H1 (cell line): ENCODE measurements at regions not wholly inside any gene's neighbourhood (a gene's known extent, or its start where the extent isn't known, plus 50 kb on each side); places are given as distances from the start of the nearest gene placed in this dataset.

Experiments
- CTCF ChIA-PET: fragments of 300-600 bp; sonication (Branson Sonifier 250); formaldehyde crosslinking; loops from one replicate; lab custom pipeline; 2021; ENCODE audit not compliant: partially characterized antibody; lab: Charles Lee
- POLR2A ChIA-PET: fragments of 300-600 bp; sonication (Branson Sonifier 250); formaldehyde crosslinking; loops from one replicate; lab custom pipeline; 2021; ENCODE audit warnings: inconsistent platforms; ENCODE audit not compliant: partially characterized antibody; lab: Charles Lee
- DNase-seq, 2 experiments: peaks; one replicate each; pipeline versions ENCODE4 v3.0.0 to v3.0.0-alpha.2; 2010 to 2022; ENCODE audit warnings: low spot score in 2 of 2, low read depth in 1 of 2, mixed read lengths in 1 of 2
- FAIRE-seq: peaks from 2 replicates; lab custom pipeline; 2011; peaks lifted over from hg19 to GRCh38; lab: Jason Lieb, UNC
- H2AFZ ChIP-seq: 2 replicates; pipeline ENCODE4 v1.8.1; 2012; ENCODE audit warnings: low read length, inconsistent platforms
- H2AK5ac ChIP-seq: 2 replicates; pipeline ENCODE4 v1.6.1; 2013; ENCODE audit warnings: low read depth, low read length
- H2BK120ac ChIP-seq: replicated peaks from 2 replicates; pipeline ENCODE3; 2013; ENCODE audit warnings: low read depth, low read length, inconsistent platforms
- H2BK12ac ChIP-seq: 2 replicates; pipeline ENCODE4 v1.6.1; 2013; ENCODE audit warnings: low read depth, low read length
- H2BK15ac ChIP-seq: 2 replicates; pipeline ENCODE4 v1.6.1; 2013; ENCODE audit warnings: low read length
- H2BK20ac ChIP-seq: 2 replicates; pipeline ENCODE4 v1.6.1; 2013; ENCODE audit warnings: low read length
- H2BK5ac ChIP-seq: 2 replicates; pipeline ENCODE4 v1.6.1; 2013; ENCODE audit warnings: low read depth, low read length
- H3K14ac ChIP-seq: 2 replicates; pipeline ENCODE4 v1.6.1; 2013; ENCODE audit warnings: inconsistent platforms; ENCODE audit not compliant: insufficient read length
- H3K18ac ChIP-seq: 2 replicates; pipeline ENCODE4 v1.6.1; 2013; ENCODE audit warnings: low read length; ENCODE audit errors: extremely low read depth
- H3K23ac ChIP-seq: 2 replicates; pipeline ENCODE4 v1.6.1; 2013; ENCODE audit warnings: inconsistent platforms; ENCODE audit not compliant: insufficient read length
- H3K23me2 ChIP-seq: 2 replicates; pipeline ENCODE4 v1.6.1; 2013; ENCODE audit warnings: low read depth, low read length
- H3K27ac ChIP-seq: 2 replicates; pipeline ENCODE4 v1.6.1; 2011; ENCODE audit warnings: low read depth, low read length, inconsistent platforms
- H3K27me3 ChIP-seq, 4 experiments: replicated peaks in 1 of 4; 1 replicate in 1 of 4; 2 replicates in 3 of 4; pipeline versions ENCODE4 v1.6.1 to v1.8.1; 2011 to 2013; ENCODE audit warnings: low read length in 3 of 4, mild to moderate bottlenecking in 3 of 4, inconsistent platforms in 2 of 4, mixed read lengths in 2 of 4, moderate library complexity in 1 of 4; ENCODE audit not compliant: control insufficient read depth in 3 of 4, insufficient read depth in 3 of 4; ENCODE audit errors: extremely low read depth in 1 of 4
- H3K36me3 ChIP-seq, 4 experiments: 2 replicates each; pipeline versions ENCODE4 v1.6.1 to v1.8.1; 2011 to 2013; ENCODE audit warnings: mild to moderate bottlenecking in 4 of 4, low read length in 3 of 4, moderate library complexity in 2 of 4, control low read depth in 1 of 4, inconsistent platforms in 1 of 4; ENCODE audit not compliant: insufficient read depth in 4 of 4, control insufficient read depth in 2 of 4
- H3K4ac ChIP-seq: replicated peaks from 2 replicates; pipeline ENCODE3; 2013; ENCODE audit warnings: low read length, low read depth, mixed read lengths, inconsistent platforms; ENCODE audit not compliant: insufficient read length
- H3K4me1 ChIP-seq, 4 experiments: replicated peaks in 1 of 4; 1 replicate in 1 of 4; 2 replicates in 3 of 4; pipeline versions ENCODE4 v1.6.1 to v1.8.1; 2011 to 2013; ENCODE audit warnings: low read length in 3 of 4, inconsistent platforms in 2 of 4, mixed read lengths in 1 of 4; ENCODE audit not compliant: insufficient read depth in 4 of 4, control insufficient read depth in 3 of 4
- H3K4me2 ChIP-seq, 2 experiments: 2 replicates each; pipeline versions ENCODE4 v1.6.1 to v1.8.1; 2011 to 2013; ENCODE audit warnings: low read depth in 2 of 2, low read length in 2 of 2, control low read depth in 1 of 2, inconsistent platforms in 1 of 2, mild to moderate bottlenecking in 1 of 2; ENCODE audit not compliant: insufficient read depth in 1 of 2
- H3K4me3 ChIP-seq, 4 experiments: fragments of 200-600, 300-600 bp in 1 of 4; sonication (generic), shearing (Covaris generic), sonication (Bioruptor Twin) in 1 of 4; 2 replicates each; pipeline versions ENCODE4 v1.5.1 to v1.8.1; 2011 to 2016; ENCODE audit warnings: low read length in 4 of 4, low read depth in 3 of 4, control low read depth in 2 of 4, inconsistent platforms in 2 of 4, mild to moderate bottlenecking in 2 of 4, mixed read lengths in 1 of 4, moderate library complexity in 1 of 4; ENCODE audit not compliant: insufficient read depth in 2 of 4; ENCODE audit errors: extremely low read depth in 1 of 4
- H3K56ac ChIP-seq: replicated peaks from 2 replicates; pipeline ENCODE3; 2013; ENCODE audit warnings: low read depth, mild to moderate bottlenecking, mixed read lengths, low read length, inconsistent platforms; ENCODE audit not compliant: insufficient read length
- H3K79me1 ChIP-seq: 2 replicates; pipeline ENCODE4 v1.6.1; 2013; ENCODE audit warnings: low read depth, low read length, control low read depth
- H3K79me2 ChIP-seq, 2 experiments: 2 replicates each; pipeline versions ENCODE4 v1.6.1 to v1.8.1; 2012 to 2013; ENCODE audit warnings: low read length in 2 of 2, mild to moderate bottlenecking in 2 of 2, inconsistent platforms in 1 of 2; ENCODE audit not compliant: insufficient read depth in 2 of 2, control insufficient read depth in 1 of 2
- H3K9ac ChIP-seq, 4 experiments: replicated peaks in 1 of 4; 1 replicate in 1 of 4; 2 replicates in 3 of 4; pipeline versions ENCODE4 v1.6.1 to v1.8.1; 2011 to 2013; ENCODE audit warnings: low read depth in 3 of 4, low read length in 3 of 4, control low read depth in 2 of 4, mild to moderate bottlenecking in 2 of 4, moderate library complexity in 2 of 4, inconsistent platforms in 1 of 4; ENCODE audit errors: extremely low read depth in 1 of 4
- H3K9me3 ChIP-seq, 2 experiments: 2 replicates each; pipeline versions ENCODE4 v1.6.1 to v1.8.1; 2012 to 2013; ENCODE audit warnings: mild to moderate bottlenecking in 2 of 2, moderate library complexity in 2 of 2, control low read depth in 1 of 2, inconsistent platforms in 1 of 2, low read depth in 1 of 2, low read length in 1 of 2, mixed read lengths in 1 of 2; ENCODE audit not compliant: insufficient read depth in 2 of 2
- H4K20me1 ChIP-seq, 2 experiments: replicated peaks in 1 of 2; 2 replicates each; pipeline versions ENCODE3 to v1.8.1; 2011 to 2013; ENCODE audit warnings: inconsistent platforms in 2 of 2, low read length in 2 of 2, mild to moderate bottlenecking in 1 of 2; ENCODE audit not compliant: insufficient read depth in 2 of 2, control insufficient read depth in 1 of 2
- H4K5ac ChIP-seq: 2 replicates; pipeline ENCODE4 v1.6.1; 2013; ENCODE audit warnings: low read length, low read depth, mixed read lengths, inconsistent platforms; ENCODE audit not compliant: insufficient read length
- H4K8ac ChIP-seq: 2 replicates; pipeline ENCODE4 v1.8.0; 2013; ENCODE audit warnings: mild to moderate bottlenecking, moderate library complexity, low read length, inconsistent platforms; ENCODE audit not compliant: insufficient read depth; ENCODE audit errors: extremely low read depth
- H4K91ac ChIP-seq: replicated peaks from 2 replicates; pipeline ENCODE3; 2013; ENCODE audit warnings: low read length, mixed read lengths, inconsistent platforms; ENCODE audit not compliant: insufficient read length
- CTBP2 ChIP-seq: IDR thresholded peaks from 2 replicates; pipeline ENCODE4 v1.7.0; 2011; ENCODE audit warnings: borderline replicate concordance, mild to moderate bottlenecking, moderate library complexity, mixed read lengths, low read length; ENCODE audit not compliant: insufficient read depth, insufficient read length
- NRF1 ChIP-seq: IDR thresholded peaks from 2 replicates; pipeline ENCODE4 v1.6.1; 2011; ENCODE audit warnings: mild to moderate bottlenecking, low read depth, low read length, improper control_type of control experiment
- SRF ChIP-seq: IDR thresholded peaks from 2 replicates; pipeline ENCODE4 v1.6.1; 2011; ENCODE audit warnings: mild to moderate bottlenecking, low read depth, low read length, moderate library complexity
- TEAD4 ChIP-seq: IDR thresholded peaks from 2 replicates; pipeline ENCODE4 v1.6.1; 2012; ENCODE audit warnings: low read depth, low read length, inconsistent platforms, mixed read lengths

DNA sequence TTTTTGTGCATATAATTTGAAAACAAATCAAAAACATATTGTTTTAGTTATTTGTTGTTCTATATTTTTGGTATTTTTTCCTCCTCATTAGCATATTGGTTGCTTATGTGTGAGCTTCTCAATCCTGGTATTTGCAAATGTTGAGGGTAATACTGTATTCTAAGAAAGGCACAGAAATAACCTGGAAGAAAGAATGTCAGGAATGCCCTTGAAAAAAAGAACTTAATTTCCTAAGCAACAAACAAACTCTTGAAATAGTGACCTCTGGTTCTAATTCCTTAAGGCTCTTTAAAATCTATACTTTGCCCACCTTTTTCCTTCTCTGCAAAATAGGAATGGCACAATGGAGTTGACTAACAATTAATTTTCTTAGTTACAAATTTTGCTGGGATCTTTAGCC lies 117.5 kb downstream of the HMHB1 start:
- POLR2A ChIA-PET: no interaction called here
- no peak for FAIRE-seq
- Histone ChIP-seq H3K36me3 (no peaks in the 10 kb centered on the region), H4K20me1 (no peaks in the 10 kb centered on the region), H2BK5ac (no peak overlapping the region), H3K27me3 (no peaks in the 10 kb centered on the region), H3K9me3 (no peaks in the 10 kb centered on the region), H3K18ac (no peak overlapping the region), H3K23ac (no peak overlapping the region), H3K56ac (no peak overlapping the region), H4K8ac (no peak overlapping the region), H3K4me3 (peak overlapping the region in 1 of 4 experiments; percentile 11; a peak in 1 of 8 replicates), H2BK15ac (no peak overlapping the region), H3K4me1 (peaks cover 0 to 4% (median 1%) of the 10 kb centered on the region in 4 experiments; a peak in 3 of 7 replicates), H4K5ac (no peak overlapping the region), H3K23me2 (no peaks in the 10 kb centered on the region), H3K4me2 (no peak overlapping the region), H2AK5ac (no peak overlapping the region), H2BK120ac (no peak overlapping the region), H3K9ac (no peak overlapping the region), H3K14ac (no peak overlapping the region), H3K27ac (no peak overlapping the region), H2BK12ac (no peak overlapping the region), H4K91ac (no peak overlapping the region), H3K79me2 (no peaks in the 10 kb centered on the region), H3K79me1 (no peaks in the 10 kb centered on the region), H2AFZ (no peak overlapping the region), H2BK20ac (no peak overlapping the region), H3K4ac (no peak overlapping the region)
- CTCF ChIA-PET: interaction anchor here (0.6 to 1.3 kb wide), 3 partner anchors 11 to 103 kb away, joined by 3 read pairs; no protein-coding TSS in a partner anchor
- no peak for DNase-seq
- TF ChIP-seq SRF: no peak
- TF ChIP-seq CTBP2: no peak
- peak; percentile 69; the same call in 1 of the 2 replicates for TF ChIP-seq TEAD4
- TF ChIP-seq NRF1: no peak
